Thymus (tissue), 11 donors: ENCODE measurements at regions not wholly inside any gene's neighbourhood (a gene's known extent, or its start where the extent isn't known, plus 50 kb on each side); places are given as distances from the start of the nearest gene placed in this dataset.

Experiments
- DNase-seq, 9 donors: peaks; one replicate each; pipeline ENCODE4 v3.0.0-alpha.2; 2013; ENCODE audit warnings: low spot score in 9 of 9, low read depth in 6 of 9, missing footprints in 1 of 9
- H3K27ac ChIP-seq, 2 donors: one replicate each; pipeline ENCODE4 v1.5.1; 2013; ENCODE audit warnings: control low read depth in 1 of 2, low read depth in 1 of 2, low read length in 1 of 2, mild to moderate bottlenecking in 1 of 2, moderate library complexity in 1 of 2
- H3K27me3 ChIP-seq, 2 donors: one replicate each; pipeline ENCODE4 v1.5.1; 2013; ENCODE audit warnings: low read length in 1 of 2; ENCODE audit not compliant: control insufficient read depth in 2 of 2, insufficient read depth in 1 of 2
- H3K36me3 ChIP-seq, 2 donors: one replicate each; pipeline ENCODE4 v1.5.1; 2013; ENCODE audit warnings: low read length in 1 of 2, mild to moderate bottlenecking in 1 of 2, moderate library complexity in 1 of 2; ENCODE audit not compliant: control insufficient read depth in 2 of 2, insufficient read depth in 2 of 2
- H3K4me1 ChIP-seq, 2 donors: one replicate each; pipeline ENCODE4 v1.5.1; 2013; ENCODE audit warnings: low read length in 2 of 2; ENCODE audit not compliant: control insufficient read depth in 2 of 2, insufficient read depth in 2 of 2
- H3K4me3 ChIP-seq, 2 donors: one replicate each; pipeline ENCODE4 v1.5.1; 2013; ENCODE audit warnings: low read length in 2 of 2, control low read depth in 1 of 2, mild to moderate bottlenecking in 1 of 2
- H3K9me3 ChIP-seq, 2 donors: one replicate each; pipeline ENCODE4 v1.5.1; 2013; ENCODE audit warnings: low read length in 1 of 2, mild to moderate bottlenecking in 1 of 2; ENCODE audit not compliant: control insufficient read depth in 2 of 2, insufficient read depth in 1 of 2
- WGBS: extraction: QIAGEN DNeasy Blood & Tissue Kit; methylation state at CpG from one replicate; pipeline ENCODE4 v1.1.7; 2013; 5-methylcytosine and 5-hydroxymethylcytosine counted together
- donor health status: healthy.

- WGBS, result 91% methylated on average over 24 of the region's 24 CpGs
- Histone ChIP-seq H3K27ac (no peak overlapping the region), H3K4me3 (no peak overlapping the region), H3K9me3 (no peaks in the 10 kb centered on the region), H3K36me3 (no peaks in the 10 kb centered on the region), H3K27me3 (no peaks in the 10 kb centered on the region), H3K4me1 (no peaks in the 10 kb centered on the region)
- DNase-seq, result no peak
Observed at GRCh38 chr22:49014227-49015201, 813.2 kb downstream of the BRD1 start.

GRCh38 chr22:49013707-49014106, 814.0 kb downstream of the BRD1 start:
- 97% methylated on average over 12 of the region's 12 CpGs for WGBS
- no peak for DNase-seq
- Histone ChIP-seq H3K27me3 (no peaks in the 10 kb centered on the region), H3K4me3 (no peak overlapping the region), H3K36me3 (no peaks in the 10 kb centered on the region), H3K27ac (no peak overlapping the region), H3K9me3 (no peaks in the 10 kb centered on the region), H3K4me1 (no peaks in the 10 kb centered on the region)

- H3K9me3 ChIP-seq, result no peaks in the 10 kb centered on the region
Observed at GRCh38 chr22:49012712-49013395, 814.8 kb downstream of the BRD1 start.

GRCh38 chr22:49011769-49012648, 815.7 kb downstream of the BRD1 start:
- DNase-seq, result no peak
- WGBS, result 82% methylated on average over 16 of the region's 16 CpGs

More at GRCh38 chr22:49012712-49013395, 814.8 kb downstream of the BRD1 start:
- Histone ChIP-seq H3K27ac (no peak overlapping the region), H3K27me3 (no peaks in the 10 kb centered on the region), H3K36me3 (no peaks in the 10 kb centered on the region), H3K4me3 (no peak overlapping the region), H3K4me1 (no peaks in the 10 kb centered on the region)
- 80% methylated on average over 12 of the region's 12 CpGs for WGBS
- DNase-seq, result no peak

GRCh38 chr22:49011379-49011768, 816.3 kb downstream of the BRD1 start:
- Histone ChIP-seq H3K27me3 (no peaks in the 10 kb centered on the region), H3K9me3 (no peaks in the 10 kb centered on the region), H3K36me3 (no peaks in the 10 kb centered on the region), H3K4me1 (no peaks in the 10 kb centered on the region), H3K4me3 (no peak overlapping the region), H3K27ac (no peak overlapping the region)
- DNase-seq, result no peak
- 89% methylated on average over 11 of the region's 11 CpGs for WGBS

More at GRCh38 chr22:49011769-49012648, 815.7 kb downstream of the BRD1 start:
- H3K4me3 ChIP-seq, result no peak overlapping the region
- H3K9me3 ChIP-seq, result no peaks in the 10 kb centered on the region
- H3K27me3 ChIP-seq, result no peaks in the 10 kb centered on the region
- no peaks in the 10 kb centered on the region for H3K36me3 ChIP-seq
- H3K27ac ChIP-seq, result no peak overlapping the region
- no peaks in the 10 kb centered on the region for H3K4me1 ChIP-seq

GRCh38 chr22:49010901-49011300, 816.8 kb downstream of the BRD1 start:
- 87% methylated on average over 12 of the region's 12 CpGs for WGBS
- Histone ChIP-seq H3K4me3 (no peak overlapping the region), H3K4me1 (no peaks in the 10 kb centered on the region), H3K27me3 (no peaks in the 10 kb centered on the region), H3K27ac (no peak overlapping the region), H3K36me3 (no peaks in the 10 kb centered on the region), H3K9me3 (no peaks in the 10 kb centered on the region)
- DNase-seq, result no peak

GRCh38 chr22:49010070-49010863, 817.4 kb downstream of the BRD1 start:
- Histone ChIP-seq H3K36me3 (no peaks in the 10 kb centered on the region), H3K4me1 (no peaks in the 10 kb centered on the region), H3K9me3 (no peaks in the 10 kb centered on the region), H3K27me3 (no peaks in the 10 kb centered on the region), H3K4me3 (no peak overlapping the region), H3K27ac (no peak overlapping the region)
- DNase-seq, result no peak
- 90% methylated on average over 25 of the region's 25 CpGs for WGBS

- Histone ChIP-seq H3K36me3 (no peaks in the 10 kb centered on the region), H3K4me1 (no peaks in the 10 kb centered on the region), H3K27ac (no peak overlapping the region), H3K9me3 (peaks cover 0 to 4% of the 10 kb centered on the region in 2 donors), H3K4me3 (no peak overlapping the region), H3K27me3 (no peaks in the 10 kb centered on the region)
- 94% methylated on average over 12 of the region's 12 CpGs for WGBS
- no peak for DNase-seq
Observed at GRCh38 chr22:49009359-49010063, 818.2 kb downstream of the BRD1 start.
